ENCODE measurements at regions not wholly inside any gene's neighbourhood (a gene's known extent, or its start where the extent isn't known, plus 50 kb on each side); places are given as distances from the start of the nearest gene placed in this dataset.

GRCh38 chr12:28800129-28800528 lies 348.9 kb upstream of the FAR2 start:
- no peak overlapping the region for H3K4me2 ChIP-seq (ENCODE audit: low read length)
- no peak overlapping the region for H3K27ac ChIP-seq (ENCODE audit: low read depth, low read length, poor library complexity, severe bottlenecking)
- no peak overlapping the region for H3K9ac ChIP-seq (ENCODE audit: low read length)

GRCh38 chr12:28802706-28803438 lies 346.2 kb upstream of the FAR2 start:
- no peaks in the 10 kb centered on the region for H4K20me1 ChIP-seq (ENCODE audit: insufficient read depth, low read length)
- no peaks in the 10 kb centered on the region for H3K36me3 ChIP-seq (ENCODE audit: insufficient read depth, low read length)
- H3F3A ChIP-seq (ENCODE audit: insufficient read depth, low read length): no peaks in the 10 kb centered on the region
- no peak overlapping the region for H2AFZ ChIP-seq (ENCODE audit: low read length)
- H3K27ac ChIP-seq (ENCODE audit: low read depth, low read length, poor library complexity, severe bottlenecking): no peak overlapping the region
- H3K4me3 ChIP-seq (ENCODE audit: low read depth, low read length, poor library complexity, severe bottlenecking): no peak overlapping the region
- no peaks in the 10 kb centered on the region for H3K27me3 ChIP-seq (ENCODE audit: insufficient read depth, low read length)
- no peaks in the 10 kb centered on the region for H3K79me2 ChIP-seq (ENCODE audit: insufficient read depth, low read length)
- H3K4me1 ChIP-seq (ENCODE audit: insufficient read depth, low read length, severe bottlenecking): no peaks in the 10 kb centered on the region
- H3K9ac ChIP-seq (ENCODE audit: low read length): no peak overlapping the region
- no peaks in the 10 kb centered on the region for H3K9me3 ChIP-seq (ENCODE audit: low read length)
- no peak overlapping the region for H3K4me2 ChIP-seq (ENCODE audit: low read length)
- no peaks in the 10 kb centered on the region for H3K9me2 ChIP-seq (ENCODE audit: low read depth, low read length)
- TF ChIP-seq EZH2 (IDR thresholded peaks at IDR 0.05; ENCODE audit: borderline replicate concordance, low read length): no peak
- TF ChIP-seq CTCF (IDR thresholded peaks at IDR 0.05; ENCODE audit: low read length): no peak

More at GRCh38 chr12:28800129-28800528, 348.9 kb upstream of the FAR2 start:
- H4K20me1 ChIP-seq (ENCODE audit: insufficient read depth, low read length): no peaks in the 10 kb centered on the region
- no peaks in the 10 kb centered on the region for H3K79me2 ChIP-seq (ENCODE audit: insufficient read depth, low read length)
- H3K4me1 ChIP-seq (ENCODE audit: insufficient read depth, low read length, severe bottlenecking): no peaks in the 10 kb centered on the region
- no peaks in the 10 kb centered on the region for H3K27me3 ChIP-seq (ENCODE audit: insufficient read depth, low read length)
- no peaks in the 10 kb centered on the region for H3F3A ChIP-seq (ENCODE audit: insufficient read depth, low read length)
- TF ChIP-seq EZH2 (IDR thresholded peaks at IDR 0.05; ENCODE audit: borderline replicate concordance, low read length) (no peak), CTCF (IDR thresholded peaks at IDR 0.05; ENCODE audit: low read length) (no peak)
- no peak overlapping the region for H2AFZ ChIP-seq (ENCODE audit: low read length)
- H3K4me3 ChIP-seq (ENCODE audit: low read depth, low read length, poor library complexity, severe bottlenecking): no peak overlapping the region
- no peaks in the 10 kb centered on the region for H3K9me3 ChIP-seq (ENCODE audit: low read length)
- no peaks in the 10 kb centered on the region for H3K36me3 ChIP-seq (ENCODE audit: insufficient read depth, low read length)
- H3K9me2 ChIP-seq (ENCODE audit: low read depth, low read length): no peaks in the 10 kb centered on the region; the same call in 1 of the 2 replicates

- H3K36me3 ChIP-seq (ENCODE audit: insufficient read depth, low read length): no peaks in the 10 kb centered on the region
- H3K4me2 ChIP-seq (ENCODE audit: low read length): no peak overlapping the region
- no peak overlapping the region for H3K4me3 ChIP-seq (ENCODE audit: low read depth, low read length, poor library complexity, severe bottlenecking)
- TF ChIP-seq EZH2 (IDR thresholded peaks at IDR 0.05; ENCODE audit: borderline replicate concordance, low read length) (no peak), CTCF (IDR thresholded peaks at IDR 0.05; ENCODE audit: low read length) (no peak)
- no peaks in the 10 kb centered on the region for H3K4me1 ChIP-seq (ENCODE audit: insufficient read depth, low read length, severe bottlenecking)
- no peaks in the 10 kb centered on the region for H3K79me2 ChIP-seq (ENCODE audit: insufficient read depth, low read length)
- H3K9me3 ChIP-seq (ENCODE audit: low read length): no peaks in the 10 kb centered on the region
- no peaks in the 10 kb centered on the region for H3K9me2 ChIP-seq (ENCODE audit: low read depth, low read length)
- no peaks in the 10 kb centered on the region for H4K20me1 ChIP-seq (ENCODE audit: insufficient read depth, low read length)
- H3K9ac ChIP-seq (ENCODE audit: low read length): no peak overlapping the region
- H3K27me3 ChIP-seq (ENCODE audit: insufficient read depth, low read length): peaks cover 3% of the 10 kb centered on the region; the same call in 1 of the 2 replicates
- H3F3A ChIP-seq (ENCODE audit: insufficient read depth, low read length): no peaks in the 10 kb centered on the region
- no peak overlapping the region for H3K27ac ChIP-seq (ENCODE audit: low read depth, low read length, poor library complexity, severe bottlenecking)
- no peak overlapping the region for H2AFZ ChIP-seq (ENCODE audit: low read length)
Measured at GRCh38 chr12:28807535-28807934, 341.5 kb upstream of the FAR2 start.
